Left cardiac atrium (tissue), 4 donors: ENCODE measurements at regions not wholly inside any gene's neighbourhood (a gene's known extent, or its start where the extent isn't known, plus 50 kb on each side); places are given as distances from the start of the nearest gene placed in this dataset.

Experiments used
- ATAC-seq, 2 donors: fragments of 200-7000 bp; cut with Tn5 transposase; one replicate each; pipeline ENCODE4 v1.9.1; 2020; ENCODE audit warnings: mild to moderate bottlenecking in 2 of 2, moderate library complexity in 2 of 2
- DNase-seq: peaks from one replicate; pipeline ENCODE4 v3.0.0-alpha.2; 2020
- intact Hi-C, 2 donors: fragments of 100-400 bp; cut with DNase I; formaldehyde crosslinking; loops; one replicate each; pipeline versions ENCODE4 v1.14.1 to v1.15.1; 2022 to 2023
- donor health status: DM: no; HTN: yes; CAD: no.
- donor health status: DM: no; HTN: yes; CAD: no; lungs with severe emphysema.
- donor health status: DM: yes; HTN: yes; CAD: no.
- donor health status: Dilated cardiomyopathy.

GRCh38 chrY:7467796-7468520 is 556.4 kb upstream of the AMELY start:
- DNase-seq (no peak), ATAC-seq (peak in 1 of 2 donors; percentile 52)
- intact Hi-C loops: no loop called here

DNA sequence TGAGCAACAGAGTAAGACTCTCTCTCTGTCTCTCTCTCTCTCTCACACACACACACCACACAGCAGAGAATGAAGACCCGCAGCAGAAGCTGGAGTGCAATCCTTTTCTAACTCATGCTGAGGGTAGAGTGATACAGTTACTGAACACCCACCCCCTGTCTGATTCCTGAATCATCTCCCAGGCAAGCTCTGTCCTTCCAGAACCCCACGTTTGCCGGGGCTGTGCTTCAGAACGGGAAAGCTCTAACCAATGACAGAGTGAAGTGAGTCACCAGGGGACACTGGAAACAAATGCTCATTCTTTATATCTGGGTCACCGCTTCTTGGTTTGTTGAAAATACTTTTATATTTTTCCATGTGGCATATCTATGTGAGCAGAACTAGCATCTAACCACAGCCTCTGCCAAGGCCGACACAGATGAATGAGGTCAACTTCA is 553.7 kb upstream of the AMELY start:
- intact Hi-C loops: no loop called here
- DNase-seq: no peak
- ATAC-seq: peak in 1 of 2 donors; percentile 82

- intact Hi-C loops: no loop called here
- no peak for DNase-seq
- ATAC-seq: peak in 1 of 2 donors; percentile 9
These were observed 553.2 kb upstream of the AMELY start for GRCh38 chrY:7464742-7465141.

DNA sequence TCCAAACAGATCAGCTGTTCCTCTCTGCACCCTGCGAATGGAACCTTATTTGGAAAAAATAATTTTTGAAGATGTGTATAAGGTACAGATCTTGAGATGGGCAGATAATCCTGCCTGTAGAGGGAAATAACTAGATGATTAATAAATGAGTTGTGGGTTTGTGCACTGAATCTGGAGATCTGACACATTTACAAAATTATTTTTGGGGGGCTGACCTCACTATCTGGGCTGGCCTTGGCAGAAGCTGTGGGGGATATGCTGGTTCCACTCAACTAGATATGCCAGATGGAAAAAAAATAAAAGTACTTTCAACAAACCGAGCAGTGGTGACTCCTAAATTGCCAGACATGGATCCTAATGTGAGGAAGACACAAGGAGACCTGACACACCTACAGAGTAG is 552.2 kb upstream of the AMELY start:
- ATAC-seq: no peak
- intact Hi-C loops: no loop called here
- DNase-seq: no peak

GRCh38 chrY:7463196-7463595 is 551.6 kb upstream of the AMELY start:
- no peak for ATAC-seq
- DNase-seq: no peak

GRCh38 chrY:7462657-7463056 is 551.1 kb upstream of the AMELY start:
- DNase-seq (no peak), ATAC-seq (no peak)
- intact Hi-C loops: no loop called here

More at GRCh38 chrY:7463196-7463595, 551.6 kb upstream of the AMELY start:
- intact Hi-C loops: no loop called here

GRCh38 chrY:7461873-7462525 is 550.4 kb upstream of the AMELY start:
- ATAC-seq: peak in 1 of 2 donors; percentile 35
- no peak for DNase-seq
- intact Hi-C loops: no loop called here

GRCh38 chrY:7459802-7460201 is 548.2 kb upstream of the AMELY start:
- DNase-seq: no peak
- intact Hi-C loops: no loop called here
- ATAC-seq: no peak

- ATAC-seq: peak in 1 of 2 donors; percentile 90
- intact Hi-C loops: no loop called here
These were observed 546.9 kb upstream of the AMELY start for GRCh38 chrY:7458301-7459078.

GRCh38 chrY:7457286-7458015 is 545.9 kb upstream of the AMELY start:
- DNase-seq (no peak), ATAC-seq (peak in 1 of 2 donors; percentile 85)
- intact Hi-C loops: no loop called here

More at GRCh38 chrY:7458301-7459078, 546.9 kb upstream of the AMELY start:
- no peak for DNase-seq

GRCh38 chrY:7455626-7456025 is 544.1 kb upstream of the AMELY start:
- DNase-seq (no peak), ATAC-seq (no peak)
- intact Hi-C loops: no loop called here

DNA sequence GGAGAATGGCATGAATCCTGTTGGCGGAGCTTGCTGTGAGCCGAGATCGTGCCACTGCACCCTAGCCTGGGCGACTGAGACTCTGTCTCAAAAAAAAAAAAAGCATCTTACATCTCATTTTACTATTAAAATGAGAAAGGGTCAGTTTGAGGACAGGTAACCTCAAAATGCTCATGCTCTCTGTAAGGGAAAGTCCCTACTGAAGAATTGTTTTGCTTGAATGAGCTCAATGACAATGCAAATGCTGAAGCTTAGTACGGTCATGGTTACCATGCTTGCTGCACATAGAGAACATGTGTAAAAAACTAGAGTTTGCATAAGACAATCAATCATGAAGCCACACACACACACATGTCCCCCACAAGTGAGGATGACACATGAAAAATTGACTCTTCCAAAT is 541.8 kb upstream of the AMELY start:
- ATAC-seq (no peak), DNase-seq (no peak)
- intact Hi-C loops: no loop called here

DNA sequence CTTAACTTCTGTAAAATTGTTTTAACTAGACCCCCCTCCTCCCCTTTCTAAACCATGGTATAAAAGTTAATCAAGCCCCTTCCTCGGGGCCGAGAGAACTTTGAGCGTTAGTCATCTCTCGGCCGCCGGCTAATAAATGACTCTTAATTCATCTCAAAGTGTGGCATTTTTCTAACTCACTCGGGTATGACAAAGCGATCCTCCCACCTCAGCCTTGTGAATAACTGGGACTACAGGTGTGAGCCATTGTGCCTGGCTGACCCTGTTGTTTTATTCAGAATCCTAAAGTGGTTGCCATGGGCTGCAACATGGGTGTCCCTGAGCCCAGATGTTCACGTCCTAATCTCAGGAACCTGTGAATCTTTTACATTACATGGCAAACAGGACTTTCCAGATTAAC is 540.7 kb upstream of the AMELY start:
- intact Hi-C loops: no loop called here
- ATAC-seq (no peak), DNase-seq (no peak)

DNA sequence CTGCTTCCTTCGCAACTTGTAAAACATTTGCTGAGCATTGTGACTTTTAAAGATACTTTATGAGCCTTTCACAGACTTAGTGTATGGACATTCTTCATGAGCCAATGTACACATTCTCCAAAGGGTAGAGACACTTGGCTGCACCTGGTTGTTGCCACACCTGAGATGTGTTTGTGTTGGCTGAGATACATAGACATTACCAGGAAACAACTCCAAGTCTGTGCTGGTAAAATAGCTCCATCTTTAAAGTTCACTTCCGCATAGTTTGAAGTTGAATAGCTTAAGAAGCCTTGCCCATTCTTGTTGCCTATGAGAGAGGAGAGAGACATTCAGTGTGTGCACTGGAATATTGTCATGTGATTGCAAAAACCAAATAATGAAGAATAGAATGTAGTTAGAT is 538.3 kb upstream of the AMELY start:
- no peak for DNase-seq
- ATAC-seq: no peak
- intact Hi-C loops: no loop called here

GRCh38 chrY:7448687-7449086 is 537.1 kb upstream of the AMELY start:
- no peak for DNase-seq
- ATAC-seq: no peak
- intact Hi-C loops: no loop called here

GRCh38 chrY:7447881-7448516 is 536.4 kb upstream of the AMELY start:
- ATAC-seq (peak in 1 of 2 donors; percentile 39), DNase-seq (no peak)
- intact Hi-C loops: no loop called here

DNA sequence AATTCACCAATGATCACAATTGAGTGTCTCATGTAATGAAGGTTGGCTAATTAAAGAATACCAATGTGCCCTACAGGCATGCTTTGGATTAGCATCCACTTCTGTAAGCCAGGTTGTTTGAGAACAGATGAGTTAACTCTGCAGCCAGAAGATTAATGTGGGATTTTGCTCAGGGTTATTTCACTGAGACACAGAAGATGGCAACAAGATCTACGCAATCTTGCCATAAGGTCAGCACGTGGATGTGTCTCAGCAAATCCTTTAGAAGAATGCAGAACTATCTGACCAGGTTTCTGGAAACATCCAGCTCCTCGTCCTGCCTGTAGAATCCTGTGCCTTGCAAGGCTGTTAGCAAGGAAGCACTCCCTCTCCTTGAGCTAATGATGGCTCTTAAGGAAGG is 532.6 kb upstream of the AMELY start:
- DNase-seq (no peak), ATAC-seq (no peak)
- intact Hi-C loops: no loop called here

- intact Hi-C loops: no loop called here
- DNase-seq (no peak), ATAC-seq (no peak)
These were observed 529.4 kb upstream of the AMELY start for GRCh38 chrY:7440796-7441530.
